Suprapubic skin (tissue), 4 donors: ENCODE measurements at regions not wholly inside any gene's neighbourhood (a gene's known extent, or its start where the extent isn't known, plus 50 kb on each side); places are given as distances from the start of the nearest gene placed in this dataset.

ENCODE experiments used
- EP300 ChIP-seq: sonication (generic); formaldehyde crosslinking; IDR thresholded peaks from one replicate; pipeline ENCODE4 v1.6.1; 2017; ENCODE audit warnings: antibody characterized with exemption
- POLR2A ChIP-seq, 2 donors: fragments of 450-650 bp; IDR thresholded peaks; one replicate each; pipeline ENCODE4 v1.6.1; 2017; ENCODE audit warnings: antibody characterized with exemption in 2 of 2, mild to moderate bottlenecking in 2 of 2, moderate library complexity in 2 of 2
- POLR2AphosphoS5 ChIP-seq, 3 donors: sonication (generic); formaldehyde crosslinking; IDR thresholded peaks; one replicate each; pipeline ENCODE4 v1.6.1; 2017; ENCODE audit warnings: antibody characterized with exemption in 3 of 3
- TF ChIP-seq, protein P1 (sequence below), 2 donors: fragments of 200-600 bp in 1 of 2; fragments of 450-650 bp in 1 of 2; sonication (generic) in 1 of 2; IDR thresholded peaks; one replicate each; pipeline ENCODE4 v1.5.1; 2016 to 2019; ENCODE audit warnings: antibody characterized with exemption in 2 of 2, mild to moderate bottlenecking in 1 of 2, moderate library complexity in 1 of 2

DNA sequence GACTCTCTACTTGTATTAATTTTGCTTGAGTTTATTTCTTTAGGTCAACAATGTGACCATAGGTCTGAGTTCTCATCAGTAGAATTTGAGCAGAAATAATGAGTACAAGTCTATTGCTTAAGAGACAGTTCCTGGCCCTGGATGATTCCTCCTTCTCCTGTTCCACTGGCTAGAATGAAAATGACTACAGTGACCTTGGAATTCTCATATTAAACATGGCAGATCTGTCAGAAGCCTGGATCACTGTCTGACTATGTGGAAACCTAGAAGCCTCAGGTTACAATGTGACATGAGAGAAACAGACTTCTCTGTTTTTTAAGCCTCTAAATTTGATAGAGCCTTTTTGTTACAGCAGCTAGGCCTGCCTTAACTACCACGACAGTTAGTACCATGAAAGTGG, 82.9 kb upstream of the MED14 start:
- TF ChIP-seq, protein P1, sequence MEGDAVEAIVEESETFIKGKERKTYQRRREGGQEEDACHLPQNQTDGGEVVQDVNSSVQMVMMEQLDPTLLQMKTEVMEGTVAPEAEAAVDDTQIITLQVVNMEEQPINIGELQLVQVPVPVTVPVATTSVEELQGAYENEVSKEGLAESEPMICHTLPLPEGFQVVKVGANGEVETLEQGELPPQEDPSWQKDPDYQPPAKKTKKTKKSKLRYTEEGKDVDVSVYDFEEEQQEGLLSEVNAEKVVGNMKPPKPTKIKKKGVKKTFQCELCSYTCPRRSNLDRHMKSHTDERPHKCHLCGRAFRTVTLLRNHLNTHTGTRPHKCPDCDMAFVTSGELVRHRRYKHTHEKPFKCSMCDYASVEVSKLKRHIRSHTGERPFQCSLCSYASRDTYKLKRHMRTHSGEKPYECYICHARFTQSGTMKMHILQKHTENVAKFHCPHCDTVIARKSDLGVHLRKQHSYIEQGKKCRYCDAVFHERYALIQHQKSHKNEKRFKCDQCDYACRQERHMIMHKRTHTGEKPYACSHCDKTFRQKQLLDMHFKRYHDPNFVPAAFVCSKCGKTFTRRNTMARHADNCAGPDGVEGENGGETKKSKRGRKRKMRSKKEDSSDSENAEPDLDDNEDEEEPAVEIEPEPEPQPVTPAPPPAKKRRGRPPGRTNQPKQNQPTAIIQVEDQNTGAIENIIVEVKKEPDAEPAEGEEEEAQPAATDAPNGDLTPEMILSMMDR (IDR thresholded peaks at IDR 0.05): no peak
- TF ChIP-seq POLR2A (IDR thresholded peaks at IDR 0.05) (no peak), POLR2AphosphoS5 (IDR thresholded peaks at IDR 0.05) (no peak), EP300 (no peak)
